Trophoblast cell (in vitro differentiated cells and primary cell): ENCODE measurements at regions not wholly inside any gene's neighbourhood (a gene's known extent, or its start where the extent isn't known, plus 50 kb on each side); places are given as distances from the start of the nearest gene placed in this dataset.
"Not testable (repeated sequence)": the region's sequence is repeated elsewhere in the genome, so short reads cannot be mapped to it uniquely, and the experiment has no call there.

Source experiments
- DNase-seq, 2 donors: peaks; one replicate each; pipeline ENCODE4 v3.0.0-alpha.2; 2016
- H2AFZ ChIP-seq: 2 replicates; pipeline ENCODE4 v1.6.1; 2013; ENCODE audit warnings: low read length, moderate library complexity, mild to moderate bottlenecking; ENCODE audit not compliant: insufficient read depth, poor library complexity
- H2AK5ac ChIP-seq: 2 replicates; pipeline ENCODE4 v1.6.1; 2013; ENCODE audit warnings: mild to moderate bottlenecking, low read length
- H2BK120ac ChIP-seq: 2 replicates; pipeline ENCODE4 v1.6.1; 2013; ENCODE audit warnings: low read length, mild to moderate bottlenecking, moderate library complexity; ENCODE audit not compliant: insufficient read depth, poor library complexity
- H2BK12ac ChIP-seq: 2 replicates; pipeline ENCODE4 v1.6.1; 2013; ENCODE audit warnings: mild to moderate bottlenecking, low read length, moderate library complexity
- H2BK5ac ChIP-seq: 2 replicates; pipeline ENCODE4 v1.6.1; 2013; ENCODE audit warnings: low read length, low read depth, moderate library complexity, mild to moderate bottlenecking; ENCODE audit not compliant: poor library complexity
- H3K14ac ChIP-seq: 2 replicates; pipeline ENCODE4 v1.6.1; 2013; ENCODE audit warnings: mild to moderate bottlenecking, low read length
- H3K18ac ChIP-seq: 2 replicates; pipeline ENCODE4 v1.6.1; 2013; ENCODE audit warnings: mild to moderate bottlenecking, low read length
- H3K23ac ChIP-seq: 2 replicates; pipeline ENCODE4 v1.6.1; 2013; ENCODE audit warnings: low read length
- H3K27ac ChIP-seq: 2 replicates; pipeline ENCODE4 v1.5.1; 2013; ENCODE audit warnings: low read depth, mild to moderate bottlenecking, inconsistent platforms, low read length, moderate library complexity
- H3K27me3 ChIP-seq: 2 replicates; pipeline ENCODE4 v1.6.1; 2013; ENCODE audit warnings: inconsistent platforms, mild to moderate bottlenecking, low read length, moderate library complexity; ENCODE audit not compliant: insufficient read depth
- H3K36me3 ChIP-seq, 2 experiments: 1 replicate in 1 of 2; 2 replicates in 1 of 2; pipeline ENCODE4 v1.6.1; 2013; ENCODE audit warnings: low read length in 2 of 2, mild to moderate bottlenecking in 2 of 2, moderate library complexity in 1 of 2; ENCODE audit not compliant: insufficient read depth in 2 of 2, control insufficient read depth in 1 of 2
- H3K4ac ChIP-seq: 2 replicates; pipeline ENCODE4 v1.6.1; 2013; ENCODE audit warnings: low read depth, mild to moderate bottlenecking, low read length, moderate library complexity
- H3K4me1 ChIP-seq, 2 experiments: 1 replicate in 1 of 2; 2 replicates in 1 of 2; pipeline ENCODE4 v1.6.1; 2013; ENCODE audit warnings: low read length in 2 of 2, mild to moderate bottlenecking in 2 of 2, moderate library complexity in 1 of 2; ENCODE audit not compliant: insufficient read depth in 2 of 2, control insufficient read depth in 1 of 2
- H3K4me2 ChIP-seq: 2 replicates; pipeline ENCODE4 v1.6.1; 2013; ENCODE audit warnings: inconsistent platforms, mild to moderate bottlenecking, low read length, moderate library complexity
- H3K4me3 ChIP-seq: 2 replicates; pipeline ENCODE4 v1.5.1; 2013; ENCODE audit warnings: mild to moderate bottlenecking, low read depth, low read length, inconsistent platforms
- H3K79me1 ChIP-seq: one replicate; pipeline ENCODE4 v1.6.1; 2013; ENCODE audit warnings: low read length
- H3K79me2 ChIP-seq: 2 replicates; pipeline ENCODE4 v1.6.1; 2013; ENCODE audit warnings: low read length, mild to moderate bottlenecking; ENCODE audit not compliant: control insufficient read depth, insufficient read depth, poor library complexity
- H3K9ac ChIP-seq: 2 replicates; pipeline ENCODE4 v1.6.1; 2013; ENCODE audit warnings: mild to moderate bottlenecking, low read length
- H3K9me3 ChIP-seq: 2 replicates; pipeline ENCODE4 v1.6.1; 2013; ENCODE audit warnings: low read depth, mild to moderate bottlenecking, control low read depth, inconsistent platforms, low read length; ENCODE audit not compliant: insufficient read depth
- H4K12ac ChIP-seq: 2 replicates; pipeline ENCODE4 v1.6.1; 2013; ENCODE audit warnings: low read depth, mild to moderate bottlenecking, low read length, moderate library complexity
- H4K8ac ChIP-seq: 2 replicates; pipeline ENCODE4 v1.6.1; 2013; ENCODE audit warnings: low read depth, mild to moderate bottlenecking, low read length, moderate library complexity
- H4K91ac ChIP-seq: one replicate; pipeline ENCODE4 v1.6.1; 2013; ENCODE audit warnings: low read depth, mild to moderate bottlenecking, low read length, moderate library complexity
- WGBS: extraction: QIAGEN DNeasy Blood & Tissue Kit; methylation state at CpG from one replicate; pipeline ENCODE4 v1.1.7; 2013; ENCODE audit warnings: missing lambda C conversion rate; ENCODE audit not compliant: insufficient read length, insufficient coverage; ENCODE audit errors: extremely low coverage; 5-methylcytosine and 5-hydroxymethylcytosine counted together

GRCh38 chrX:117610806-117611205, 505.8 kb downstream of the KLHL13 start:
- Histone ChIP-seq H3K79me2 (no peaks in the 10 kb centered on the region), H3K4me1 (no peaks in the 10 kb centered on the region), H3K9me3 (no peaks in the 10 kb centered on the region), H3K4ac (no peak overlapping the region), H2AK5ac (no peak overlapping the region), H3K14ac (no peak overlapping the region), H4K12ac (no peak overlapping the region), H3K4me2 (no peak overlapping the region), H3K9ac (no peak overlapping the region), H3K23ac (no peak overlapping the region), H2BK12ac (no peak overlapping the region), H2BK120ac (no peak overlapping the region), H4K8ac (no peak overlapping the region), H2BK5ac (no peak overlapping the region), H3K79me1 (no peaks in the 10 kb centered on the region), H2AFZ (no peak overlapping the region), H3K36me3 (no peaks in the 10 kb centered on the region), H4K91ac (no peak overlapping the region), H3K4me3 (no peak overlapping the region), H3K27me3 (no peaks in the 10 kb centered on the region), H3K18ac (no peak overlapping the region), H3K27ac (no peak overlapping the region)
- no CpG with 5 or more reads among the region's 3 CpGs for WGBS
- DNase-seq, result no peak

- H3K4me3 ChIP-seq, result no peak overlapping the region
- H4K8ac ChIP-seq, result no peak overlapping the region
- no peaks in the 10 kb centered on the region for H3K79me1 ChIP-seq
- H2AFZ ChIP-seq, result no peak overlapping the region
- no CpG with 5 or more reads among the region's 3 CpGs for WGBS
- H3K4me2 ChIP-seq, result no peak overlapping the region
- no peaks in the 10 kb centered on the region for H3K9me3 ChIP-seq
- H2AK5ac ChIP-seq, result no peak overlapping the region
- no peak overlapping the region for H2BK12ac ChIP-seq
- DNase-seq, result no peak
- H3K23ac ChIP-seq, result no peak overlapping the region
- H3K4me1 ChIP-seq, result no peaks in the 10 kb centered on the region
- H3K9ac ChIP-seq, result no peak overlapping the region
- no peak overlapping the region for H4K12ac ChIP-seq
- H2BK120ac ChIP-seq, result no peak overlapping the region
- no peak overlapping the region for H2BK5ac ChIP-seq
- H4K91ac ChIP-seq, result no peak overlapping the region
- no peak overlapping the region for H3K14ac ChIP-seq
- no peaks in the 10 kb centered on the region for H3K36me3 ChIP-seq
- no peak overlapping the region for H3K4ac ChIP-seq
- no peak overlapping the region for H3K27ac ChIP-seq
- H3K79me2 ChIP-seq, result no peaks in the 10 kb centered on the region
- no peaks in the 10 kb centered on the region for H3K27me3 ChIP-seq
- H3K18ac ChIP-seq, result no peak overlapping the region
These were observed 506.6 kb downstream of the KLHL13 start for GRCh38 chrX:117610049-117610448.

GRCh38 chrX:117607561-117607960, 509.0 kb downstream of the KLHL13 start:
- H4K91ac ChIP-seq, result no peak overlapping the region
- H4K12ac ChIP-seq, result no peak overlapping the region
- no peak overlapping the region for H2AFZ ChIP-seq
- H3K27ac ChIP-seq, result no peak overlapping the region
- H3K4me1 ChIP-seq, result no peaks in the 10 kb centered on the region
- H2AK5ac ChIP-seq, result no peak overlapping the region
- no peak overlapping the region for H3K4me2 ChIP-seq
- no peaks in the 10 kb centered on the region for H3K27me3 ChIP-seq
- no peak for DNase-seq
- no peak overlapping the region for H2BK5ac ChIP-seq
- H2BK12ac ChIP-seq, result no peak overlapping the region
- H3K79me1 ChIP-seq, result no peaks in the 10 kb centered on the region
- H3K36me3 ChIP-seq, result no peaks in the 10 kb centered on the region
- H3K4ac ChIP-seq, result no peak overlapping the region
- H3K9me3 ChIP-seq, result no peaks in the 10 kb centered on the region
- no peak overlapping the region for H3K23ac ChIP-seq
- no peak overlapping the region for H3K18ac ChIP-seq
- no peaks in the 10 kb centered on the region for H3K79me2 ChIP-seq
- no peak overlapping the region for H3K14ac ChIP-seq
- H3K4me3 ChIP-seq, result no peak overlapping the region
- H4K8ac ChIP-seq, result no peak overlapping the region
- H2BK120ac ChIP-seq, result no peak overlapping the region
- H3K9ac ChIP-seq, result no peak overlapping the region

GRCh38 chrX:117606101-117606500, 510.5 kb downstream of the KLHL13 start:
- H4K8ac ChIP-seq, H3K23ac ChIP-seq, H3K9ac ChIP-seq, H2BK5ac ChIP-seq, H3K27ac ChIP-seq, H2BK120ac ChIP-seq, H4K91ac ChIP-seq, H3K36me3 ChIP-seq, H3K79me1 ChIP-seq, H3K79me2 ChIP-seq, H2AFZ ChIP-seq, H3K18ac ChIP-seq, H3K27me3 ChIP-seq, H3K4me2 ChIP-seq, H3K9me3 ChIP-seq, H2AK5ac ChIP-seq, H3K4me1 ChIP-seq, H4K12ac ChIP-seq, DNase-seq, H3K4ac ChIP-seq, H3K14ac ChIP-seq, H3K4me3 ChIP-seq, H2BK12ac ChIP-seq: not testable (repeated sequence)

DNA sequence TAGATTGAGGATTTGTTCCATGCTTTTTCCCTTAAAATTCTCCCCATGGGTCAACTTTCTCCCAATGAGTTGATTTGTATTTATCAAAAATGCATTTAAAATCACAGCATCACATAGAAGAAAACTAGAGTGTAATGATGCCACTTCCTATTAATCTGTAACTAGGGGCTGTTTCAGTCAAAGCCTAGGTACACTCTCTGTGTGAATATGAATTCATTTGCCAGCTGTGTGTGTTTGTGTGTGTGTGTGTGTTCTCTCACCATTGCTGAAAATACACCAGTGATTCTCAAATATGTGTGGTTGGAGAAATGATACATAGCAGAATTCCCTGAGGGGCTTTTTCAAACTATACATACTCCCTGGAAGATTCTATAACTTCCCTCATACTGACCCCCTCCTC, 546.5 kb downstream of the KLHL13 start:
- H3K23ac ChIP-seq, result no peak overlapping the region
- no peak overlapping the region for H4K8ac ChIP-seq
- H3K4me1 ChIP-seq, result no peaks in the 10 kb centered on the region
- H3K79me1 ChIP-seq, result no peaks in the 10 kb centered on the region
- H3K4me2 ChIP-seq, result no peak overlapping the region
- H2BK5ac ChIP-seq, result no peak overlapping the region
- H2BK12ac ChIP-seq, result no peak overlapping the region
- no peak for DNase-seq
- no peak overlapping the region for H4K91ac ChIP-seq
- no peak overlapping the region for H2AFZ ChIP-seq
- no peak overlapping the region for H3K4me3 ChIP-seq
- no peak overlapping the region for H3K18ac ChIP-seq
- H3K9me3 ChIP-seq, result no peaks in the 10 kb centered on the region
- no peaks in the 10 kb centered on the region for H3K27me3 ChIP-seq
- H3K36me3 ChIP-seq, result no peaks in the 10 kb centered on the region
- H2AK5ac ChIP-seq, result no peak overlapping the region
- no peak overlapping the region for H3K9ac ChIP-seq
- no peak overlapping the region for H3K4ac ChIP-seq
- no peak overlapping the region for H3K14ac ChIP-seq
- no peak overlapping the region for H4K12ac ChIP-seq
- no peak overlapping the region for H3K27ac ChIP-seq
- no peaks in the 10 kb centered on the region for H3K79me2 ChIP-seq
- no peak overlapping the region for H2BK120ac ChIP-seq
